ENCODE measurements at regions not wholly inside any gene's neighbourhood (a gene's known extent, or its start where the extent isn't known, plus 50 kb on each side); places are given as distances from the start of the nearest gene placed in this dataset.

DNA sequence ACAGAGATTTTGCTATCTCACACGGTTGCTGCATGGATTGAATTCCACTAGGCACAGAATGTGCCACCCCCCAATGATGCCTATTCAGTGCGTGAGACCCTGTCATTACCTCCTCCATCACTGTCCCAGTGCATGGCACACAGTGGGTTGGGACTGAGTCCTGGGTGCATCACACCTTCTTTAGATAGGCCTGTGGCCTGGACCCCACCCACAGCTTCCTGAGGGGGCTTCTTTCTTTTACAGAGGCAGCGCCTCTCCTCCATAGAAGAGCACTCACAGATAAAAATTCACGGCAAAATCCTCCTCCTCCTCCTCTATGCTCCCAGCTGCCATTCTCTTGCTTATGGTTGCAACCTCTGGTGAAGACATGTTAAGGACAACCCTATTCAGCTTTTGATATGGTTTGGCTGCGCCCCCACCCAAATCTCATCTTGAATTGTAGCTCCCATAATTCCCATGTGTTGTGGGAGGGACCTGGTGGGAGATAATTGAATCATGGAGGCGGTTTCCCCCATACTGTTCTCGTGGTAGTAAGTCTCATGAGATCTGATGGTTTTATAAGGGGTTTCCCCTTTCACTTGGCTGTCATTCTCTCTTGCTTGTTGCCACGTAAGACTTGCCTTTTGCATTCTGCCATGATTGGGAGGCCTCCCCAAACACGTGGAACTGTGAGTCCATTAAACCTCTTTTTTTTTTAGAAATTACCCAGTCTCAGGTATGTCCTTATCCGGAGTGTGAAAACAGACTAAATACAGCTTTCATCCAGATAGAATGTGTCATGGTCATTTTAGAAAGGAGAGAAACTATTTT lies 147.6 kb downstream of the KLF13 start:
- DNase-seq = no peak

DNA sequence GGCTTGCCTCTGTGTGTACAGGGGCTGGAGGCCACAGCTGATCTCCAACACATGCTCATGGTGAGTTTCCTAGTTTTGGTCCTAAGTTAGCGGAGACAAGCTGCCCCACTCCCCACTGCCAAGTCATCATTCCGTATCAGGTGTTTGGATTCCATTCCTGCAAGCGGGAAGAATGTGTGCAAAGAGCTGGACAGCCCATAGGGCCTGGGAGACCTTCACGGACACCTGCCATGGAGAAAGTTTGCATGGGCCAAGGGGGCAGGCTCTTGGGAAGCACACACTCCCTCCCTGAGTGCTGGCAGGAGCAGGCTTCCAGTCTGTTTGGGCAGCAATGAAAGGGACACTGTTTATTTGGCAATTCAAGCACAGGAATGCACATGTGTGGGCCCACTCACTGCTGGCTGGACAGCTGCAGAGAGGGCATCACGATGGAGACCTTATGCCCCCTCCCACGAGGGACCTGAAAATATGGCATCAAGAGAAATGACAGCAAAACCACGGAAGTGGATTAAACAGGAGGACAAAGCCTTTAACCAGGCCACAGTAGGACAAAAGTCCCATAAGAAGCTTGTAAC lies 149.7 kb downstream of the KLF13 start:
- DNase-seq = no peak

- DNase-seq = no peak
These were observed 150.2 kb downstream of the KLF13 start for GRCh38 chr15:31476866-31477265.

- no peak for DNase-seq
These were observed 150.7 kb downstream of the KLF13 start for GRCh38 chr15:31477301-31477700.

DNA sequence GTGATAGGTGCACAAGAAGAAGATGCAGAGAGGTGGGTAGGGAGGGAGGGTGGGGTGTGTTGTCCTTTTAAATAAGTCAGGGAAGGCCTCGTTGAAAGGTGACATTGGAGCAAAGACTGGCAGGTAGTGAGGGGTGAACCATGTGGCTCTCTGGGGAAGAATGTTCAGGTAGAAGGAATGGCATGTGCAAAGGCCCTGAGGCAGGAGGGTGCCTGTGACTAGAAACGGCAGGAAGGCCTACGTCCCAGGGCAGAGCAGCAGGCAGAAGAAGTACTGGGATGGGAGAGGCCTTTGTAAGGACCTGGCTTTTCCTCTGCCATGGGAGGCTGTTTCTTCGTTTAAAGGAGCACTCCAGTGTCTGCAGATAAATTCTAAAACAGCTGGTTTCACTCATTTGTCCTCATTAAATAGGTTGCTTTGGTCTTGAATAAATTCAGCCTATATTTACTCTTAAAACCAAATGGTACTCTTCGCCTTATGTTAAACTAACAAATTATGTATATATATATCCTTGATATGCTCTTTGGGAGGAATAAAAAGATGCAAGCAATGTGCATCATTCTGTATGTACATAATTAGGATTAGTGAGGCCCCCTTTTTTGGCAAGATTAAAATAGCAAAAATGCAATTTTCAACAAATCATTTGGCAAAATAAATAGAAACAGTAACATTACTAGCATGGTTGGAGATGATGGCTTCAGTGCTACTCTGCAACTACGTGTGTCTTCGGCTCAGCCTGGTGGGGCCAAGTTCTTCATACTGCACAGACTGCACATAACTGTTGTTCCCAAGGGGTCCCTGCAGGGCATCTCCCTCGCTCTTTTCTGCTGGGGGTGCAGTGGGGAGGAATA lies 151.4 kb downstream of the KLF13 start:
- DNase-seq = no peak

DNA sequence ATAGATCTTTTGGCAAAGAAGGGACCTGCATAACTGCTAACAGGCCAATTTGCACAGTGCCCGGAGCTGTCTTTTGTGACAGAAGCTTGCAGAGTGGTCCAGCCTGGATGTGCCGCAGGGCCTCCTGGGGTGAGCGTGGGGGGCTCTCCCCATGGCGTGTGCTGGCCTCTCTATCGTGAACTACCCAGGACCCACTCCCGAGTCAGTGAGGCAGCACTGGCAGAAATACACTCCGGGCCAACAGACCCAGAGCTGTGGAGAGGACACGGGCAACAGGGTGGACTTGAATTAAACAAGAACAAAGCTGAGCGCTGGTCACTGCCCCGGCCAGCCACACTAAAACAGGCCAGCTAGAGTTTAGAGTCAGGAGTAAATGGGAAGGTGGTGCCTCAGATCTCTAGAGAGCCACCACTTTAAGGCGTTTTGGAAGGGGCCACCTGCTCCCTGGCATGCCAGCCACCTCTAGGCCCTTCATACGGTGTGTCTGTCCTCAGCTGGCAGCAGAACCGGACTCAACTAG lies 152.1 kb downstream of the KLF13 start:
- no peak for DNase-seq

- DNase-seq = no peak
These were observed 153.9 kb downstream of the KLF13 start for GRCh38 chr15:31480356-31481025.

- no peak for DNase-seq
These were observed 154.5 kb downstream of the KLF13 start for GRCh38 chr15:31481142-31481541.

- DNase-seq = no peak
These were observed 155.7 kb downstream of the KLF13 start for GRCh38 chr15:31482122-31482922.

- DNase-seq = peak; percentile 31
These were observed 156.7 kb downstream of the KLF13 start for GRCh38 chr15:31483053-31483985.

GRCh38 chr15:31483986-31484951 lies 157.6 kb downstream of the KLF13 start:
- no peak for DNase-seq

GRCh38 chr15:31484986-31485385 lies 158.4 kb downstream of the KLF13 start:
- DNase-seq = no peak

GRCh38 chr15:31485431-31485830 lies 158.8 kb downstream of the KLF13 start:
- DNase-seq = no peak

DNA sequence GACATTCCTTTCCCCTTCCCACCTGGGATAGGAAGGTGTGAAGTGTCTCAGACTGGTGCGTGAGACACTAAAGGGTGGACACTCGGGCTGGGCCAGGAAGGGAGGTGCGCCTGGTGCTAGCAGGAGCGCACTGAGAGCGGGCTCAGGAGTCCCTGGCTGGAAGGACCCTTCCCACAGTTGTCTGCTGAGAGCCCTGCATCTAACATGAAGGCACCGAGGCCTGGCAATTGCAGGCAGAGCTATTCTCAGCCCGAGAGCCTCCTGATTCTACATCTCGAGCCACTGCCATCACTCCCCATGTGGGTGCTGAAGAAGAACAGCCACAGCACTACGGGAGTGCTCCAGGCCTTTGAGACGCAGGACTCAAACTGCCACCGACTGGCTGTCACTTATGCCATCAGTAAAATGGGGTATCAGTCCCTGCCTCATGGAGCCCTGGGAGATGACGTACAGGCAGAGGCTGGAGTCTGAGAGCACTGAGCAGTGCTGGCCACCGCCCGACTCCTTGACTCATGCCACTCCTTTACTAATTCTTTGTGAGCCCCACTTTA lies 159.4 kb downstream of the KLF13 start:
- DNase-seq = peak; percentile 4

DNA sequence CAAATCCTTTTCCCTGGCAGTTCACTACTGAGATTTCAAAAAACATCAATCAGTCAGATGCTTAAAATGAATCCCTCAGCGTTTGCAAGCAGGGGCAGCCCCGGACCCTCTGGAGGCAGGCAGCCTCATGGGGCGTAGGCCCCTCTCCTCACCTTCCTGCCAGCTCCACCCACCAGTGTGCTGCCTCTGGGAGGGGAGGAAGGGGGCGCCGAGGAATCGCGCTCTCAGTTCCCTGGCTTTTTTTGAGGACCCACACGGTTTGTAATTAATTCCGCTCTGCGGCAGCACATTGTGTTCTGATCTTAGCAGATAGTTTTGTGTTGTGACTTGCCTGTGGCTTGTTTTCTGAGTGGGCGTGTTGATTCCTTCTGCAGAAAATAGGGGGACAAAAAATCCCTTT lies 159.9 kb downstream of the KLF13 start:
- DNase-seq = no peak

GRCh38 chr15:31486906-31487695 lies 160.5 kb downstream of the KLF13 start:
- no peak for DNase-seq

DNA sequence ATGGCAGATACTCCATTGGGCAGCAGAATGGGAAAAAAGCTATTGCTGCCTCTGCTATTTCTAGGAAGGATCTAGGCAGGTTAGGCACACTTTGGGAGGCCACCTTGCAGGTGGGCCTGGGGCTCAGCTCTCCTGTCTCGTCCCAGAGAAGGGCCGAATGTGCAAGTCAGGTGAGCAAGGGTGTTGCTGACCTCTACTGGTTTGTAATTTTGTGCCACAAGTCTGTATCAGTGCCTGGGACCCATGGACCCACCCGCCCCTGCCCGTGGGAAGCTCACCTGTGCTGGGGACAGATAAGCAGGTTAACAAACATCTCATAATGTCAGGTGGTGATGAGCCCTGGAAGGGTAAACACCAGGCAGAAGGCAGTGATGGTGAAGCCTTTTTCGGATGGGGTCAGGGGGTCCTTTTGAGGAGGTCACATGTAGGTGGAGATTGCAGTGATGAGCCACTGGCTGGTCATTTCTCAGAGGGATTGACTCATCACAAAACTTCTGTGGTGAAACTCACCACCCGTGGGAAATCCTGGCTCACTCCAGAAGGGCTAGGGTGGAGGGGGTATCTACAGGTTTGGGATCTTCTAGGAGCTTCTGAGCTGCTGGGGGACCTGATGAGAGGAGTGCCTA lies 161.3 kb downstream of the KLF13 start:
- DNase-seq = peak; percentile 55

Measured in fibroblast of skin of scalp (primary cell).